Activated CD4-positive, alpha-beta T cell treated with anti-CD3 and anti-CD28 coated beads for 36 hours (primary cell): ENCODE measurements at regions not wholly inside any gene's neighbourhood (a gene's known extent, or its start where the extent isn't known, plus 50 kb on each side); places are given as distances from the start of the nearest gene placed in this dataset.

Experiments used
- ATAC-seq: fragments of 200-7000 bp; cut with Tn5 transposase; one replicate; pipeline ENCODE4 v1.10.0; 2021; ENCODE audit warnings: mild to moderate bottlenecking, moderate library complexity
- CTCF ChIA-PET: fragments of 350-600 bp; sonication (Branson Sonifier 250); formaldehyde crosslinking; loops from one replicate; lab custom pipeline; 2021; ENCODE audit warnings: antibody characterized with exemption; lab: Charles Lee
- POLR2A ChIA-PET: fragments of 350-600 bp; sonication (Branson Sonifier 250); formaldehyde crosslinking; loops from one replicate; lab custom pipeline; 2021; ENCODE audit warnings: antibody characterized with exemption, inconsistent platforms; lab: Charles Lee
- DNase-seq: peaks from one replicate; pipeline ENCODE4 v3.0.0-alpha.2; 2020
- H3K27ac Mint-ChIP-seq: one replicate; pipeline ENCODE4 v1.8.0; 2021; ENCODE audit warnings: mixed read lengths
- H3K27me3 Mint-ChIP-seq: one replicate; pipeline ENCODE4 v1.8.0; 2021; ENCODE audit warnings: mixed read lengths
- H3K36me3 Mint-ChIP-seq: one replicate; pipeline ENCODE4 v1.8.0; 2021; ENCODE audit warnings: low read depth, mixed read lengths
- H3K4me1 Mint-ChIP-seq: one replicate; pipeline ENCODE4 v1.8.0; 2021; ENCODE audit warnings: mixed read lengths
- H3K4me3 Mint-ChIP-seq: one replicate; pipeline ENCODE4 v1.8.0; 2021; ENCODE audit warnings: mild to moderate bottlenecking, moderate library complexity, mixed read lengths
- H3K9me3 Mint-ChIP-seq: one replicate; pipeline ENCODE4 v1.8.0; 2021; ENCODE audit warnings: low read depth, mixed read lengths
- intact Hi-C, 2 experiments: fragments of 100-400 bp; cut with DNase I in 1 of 2; cut with micrococcal nuclease in 1 of 2; formaldehyde crosslinking; loops; one replicate each; pipeline versions ENCODE4 v1.14.2 to v1.15.1; 2022 to 2024; cut with DNase I, micrococcal nuclease

- H3K27me3 Mint-ChIP-seq: no peaks in the 10 kb centered on the region
- no peak for ATAC-seq
- ChIA-PET CTCF (no interaction called here), POLR2A (no interaction called here)
- intact Hi-C loops: no loop called here
- no peaks in the 10 kb centered on the region for H3K9me3 Mint-ChIP-seq
- H3K4me3 Mint-ChIP-seq: no peak overlapping the region
- H3K27ac Mint-ChIP-seq: no peak overlapping the region
- H3K4me1 Mint-ChIP-seq: no peaks in the 10 kb centered on the region
- no peaks in the 10 kb centered on the region for H3K36me3 Mint-ChIP-seq
- no peak for DNase-seq
Observed at GRCh38 chr4:126264839-126265238, 950.1 kb downstream of the FAT4 start.

GRCh38 chr4:126265888-126266287 lies 951.1 kb downstream of the FAT4 start:
- Mint-ChIP-seq H3K36me3 (no peaks in the 10 kb centered on the region), H3K4me1 (no peaks in the 10 kb centered on the region), H3K4me3 (no peak overlapping the region), H3K9me3 (peaks cover 3% of the 10 kb centered on the region), H3K27ac (no peak overlapping the region), H3K27me3 (no peaks in the 10 kb centered on the region)
- intact Hi-C loops: no loop called here
- CTCF ChIA-PET: no interaction called here
- DNase-seq (no peak), ATAC-seq (no peak)
- POLR2A ChIA-PET: no interaction called here

DNA sequence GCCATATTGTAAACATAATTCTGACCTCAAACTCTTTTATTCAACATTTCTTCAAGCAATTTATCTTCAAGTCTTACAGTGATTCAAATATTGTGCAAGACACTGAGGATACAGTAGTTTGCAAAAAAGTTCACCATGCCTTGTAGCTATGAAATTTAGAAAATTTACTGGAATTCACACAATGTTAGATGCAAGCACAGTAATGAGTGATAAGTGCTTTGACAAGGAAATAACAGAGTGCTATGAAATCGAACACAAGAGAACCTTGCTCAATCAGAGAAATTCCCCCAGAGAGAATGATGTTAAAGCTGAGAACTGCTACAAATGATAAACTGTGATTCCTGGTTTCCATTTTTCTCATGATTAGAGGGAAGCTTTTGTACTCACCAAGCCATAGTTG lies 952.9 kb downstream of the FAT4 start:
- H3K27ac Mint-ChIP-seq: no peak overlapping the region
- no peak for DNase-seq
- no peak overlapping the region for H3K4me3 Mint-ChIP-seq
- CTCF ChIA-PET: no interaction called here
- H3K9me3 Mint-ChIP-seq: peaks cover 5% of the 10 kb centered on the region
- H3K36me3 Mint-ChIP-seq: no peaks in the 10 kb centered on the region
- POLR2A ChIA-PET: no interaction called here
- H3K4me1 Mint-ChIP-seq: no peaks in the 10 kb centered on the region
- no peak for ATAC-seq
- no peaks in the 10 kb centered on the region for H3K27me3 Mint-ChIP-seq
- intact Hi-C loops: no loop called here

DNA sequence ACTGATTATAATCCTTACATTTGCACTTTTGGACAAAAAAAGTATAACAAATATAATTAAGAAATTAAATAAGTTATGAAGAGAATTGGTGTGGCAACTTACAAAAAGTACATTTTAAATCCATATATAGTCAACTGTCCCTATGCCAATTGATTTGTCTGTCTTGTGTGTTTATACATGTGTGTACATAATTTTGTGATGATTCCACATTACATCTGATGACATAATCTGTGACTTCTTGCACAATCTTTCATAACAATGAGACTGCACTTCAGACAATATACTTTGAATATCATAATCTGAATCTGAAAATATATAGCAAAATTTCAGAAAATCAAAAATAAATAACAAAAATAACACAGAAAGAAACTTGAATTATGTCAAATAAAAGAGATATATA lies 953.4 kb downstream of the FAT4 start:
- Mint-ChIP-seq H3K36me3 (no peaks in the 10 kb centered on the region), H3K9me3 (peaks cover 5% of the 10 kb centered on the region), H3K27me3 (no peaks in the 10 kb centered on the region), H3K4me3 (no peak overlapping the region), H3K4me1 (no peaks in the 10 kb centered on the region), H3K27ac (no peak overlapping the region)
- no peak for DNase-seq
- ChIA-PET POLR2A (no interaction called here), CTCF (no interaction called here)
- ATAC-seq: no peak
- intact Hi-C loops: no loop called here

DNA sequence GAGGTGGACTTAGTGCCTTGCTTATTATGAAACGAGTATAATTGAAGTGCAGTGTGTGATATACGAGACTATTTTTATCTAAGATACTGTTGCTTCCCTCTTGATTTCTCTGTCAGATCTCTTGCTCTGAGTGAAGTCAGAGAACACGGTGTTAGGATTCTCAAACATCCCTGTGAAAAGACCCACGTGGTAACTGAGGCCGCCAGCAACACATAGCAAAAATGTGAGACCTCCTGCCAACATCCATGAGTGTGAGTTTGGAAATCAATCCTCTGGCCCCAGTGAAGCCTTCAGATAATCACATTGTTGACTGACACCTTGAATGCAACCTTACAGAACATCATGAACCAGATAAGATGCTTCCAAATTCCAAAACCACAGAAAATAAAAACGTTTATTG lies 954.4 kb downstream of the FAT4 start:
- Mint-ChIP-seq H3K4me3 (no peak overlapping the region), H3K9me3 (peaks cover 5% of the 10 kb centered on the region), H3K27me3 (no peaks in the 10 kb centered on the region), H3K36me3 (no peaks in the 10 kb centered on the region), H3K27ac (no peak overlapping the region), H3K4me1 (no peaks in the 10 kb centered on the region)
- ChIA-PET POLR2A (no interaction called here), CTCF (no interaction called here)
- ATAC-seq (no peak), DNase-seq (no peak)
- intact Hi-C loops: no loop called here

DNA sequence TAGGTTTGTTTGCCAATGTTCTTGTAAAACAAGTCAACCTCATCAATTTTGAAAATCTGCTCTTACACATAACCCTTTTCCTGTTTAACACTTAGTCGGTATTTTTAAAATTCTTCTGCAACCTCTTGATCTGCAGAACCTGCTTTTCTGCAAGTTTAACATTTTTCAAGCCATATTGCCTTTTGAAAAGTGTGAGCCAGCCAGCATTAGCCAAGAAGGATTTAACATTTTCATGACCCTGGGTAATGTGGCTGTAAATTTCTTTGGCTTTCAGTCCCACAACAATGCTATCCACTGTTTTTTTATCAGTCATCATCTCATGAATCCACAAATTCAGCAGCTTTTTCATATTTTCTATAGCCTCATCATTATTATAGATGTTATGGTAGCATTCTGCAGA lies 956.5 kb downstream of the FAT4 start:
- H3K36me3 Mint-ChIP-seq: no peaks in the 10 kb centered on the region
- ChIA-PET CTCF (no interaction called here), POLR2A (no interaction called here)
- H3K4me3 Mint-ChIP-seq: no peak overlapping the region
- H3K27ac Mint-ChIP-seq: no peak overlapping the region
- intact Hi-C loops: no loop called here
- no peak for DNase-seq
- peaks cover 10% of the 10 kb centered on the region for H3K9me3 Mint-ChIP-seq
- no peaks in the 10 kb centered on the region for H3K4me1 Mint-ChIP-seq
- no peaks in the 10 kb centered on the region for H3K27me3 Mint-ChIP-seq
- ATAC-seq: no peak

DNA sequence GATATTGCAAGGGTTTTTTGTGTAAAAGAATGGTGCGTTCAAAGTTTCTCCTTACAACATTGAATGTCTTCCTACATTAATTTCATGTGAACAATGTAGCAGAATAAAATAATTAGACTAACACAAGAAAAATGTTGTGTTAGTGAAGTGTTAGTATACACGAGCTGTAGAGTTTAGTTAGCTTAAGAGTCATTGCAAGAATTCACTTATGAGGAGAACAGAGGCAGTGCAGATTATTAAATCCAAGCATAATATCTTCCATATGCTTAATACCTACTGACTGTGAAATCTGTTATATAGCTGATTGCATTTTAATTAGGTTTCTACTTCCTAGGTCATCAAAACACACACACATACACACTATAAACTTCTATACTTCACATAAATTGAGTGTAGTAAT lies 959.0 kb downstream of the FAT4 start:
- ATAC-seq (no peak), DNase-seq (no peak)
- CTCF ChIA-PET: no interaction called here
- POLR2A ChIA-PET: no interaction called here
- Mint-ChIP-seq H3K4me3 (no peak overlapping the region), H3K4me1 (no peaks in the 10 kb centered on the region), H3K27me3 (no peaks in the 10 kb centered on the region), H3K27ac (no peak overlapping the region), H3K36me3 (no peaks in the 10 kb centered on the region), H3K9me3 (peaks cover 10% of the 10 kb centered on the region)
- intact Hi-C loops: no loop called here

DNA sequence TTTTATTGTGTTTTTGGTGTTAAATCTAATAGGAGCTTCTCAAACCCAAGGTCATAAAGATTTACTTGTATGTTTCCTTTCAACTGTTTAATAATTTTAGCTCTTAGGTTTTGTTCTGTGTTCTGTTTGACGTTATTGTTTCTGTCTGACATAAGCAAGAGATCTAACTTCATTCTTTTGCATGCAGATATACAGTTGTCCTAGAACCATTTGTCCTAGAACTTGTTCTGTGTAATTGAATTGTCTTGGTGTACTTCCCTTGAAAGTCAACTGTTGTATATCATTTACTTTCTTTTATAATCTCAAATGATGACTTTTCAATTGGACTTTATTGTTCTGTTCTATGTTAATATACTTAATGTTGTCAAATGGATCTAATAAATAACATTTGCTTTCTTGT lies 977.1 kb downstream of the FAT4 start:
- no peak overlapping the region for H3K27ac Mint-ChIP-seq
- H3K9me3 Mint-ChIP-seq: peaks cover 6% of the 10 kb centered on the region
- H3K36me3 Mint-ChIP-seq: no peaks in the 10 kb centered on the region
- DNase-seq (no peak), ATAC-seq (no peak)
- no peaks in the 10 kb centered on the region for H3K4me1 Mint-ChIP-seq
- intact Hi-C loops: no loop called here
- CTCF ChIA-PET: no interaction called here
- H3K4me3 Mint-ChIP-seq: no peak overlapping the region
- POLR2A ChIA-PET: no interaction called here
- no peaks in the 10 kb centered on the region for H3K27me3 Mint-ChIP-seq

GRCh38 chr4:126298271-126298670 lies 983.5 kb downstream of the FAT4 start:
- DNase-seq (no peak), ATAC-seq (no peak)
- H3K4me1 Mint-ChIP-seq: no peaks in the 10 kb centered on the region
- peaks cover 16% of the 10 kb centered on the region for H3K9me3 Mint-ChIP-seq
- POLR2A ChIA-PET: no interaction called here
- H3K27me3 Mint-ChIP-seq: no peaks in the 10 kb centered on the region
- intact Hi-C loops: no loop called here
- H3K4me3 Mint-ChIP-seq: no peak overlapping the region
- no peaks in the 10 kb centered on the region for H3K36me3 Mint-ChIP-seq
- CTCF ChIA-PET: no interaction called here
- H3K27ac Mint-ChIP-seq: no peak overlapping the region

DNA sequence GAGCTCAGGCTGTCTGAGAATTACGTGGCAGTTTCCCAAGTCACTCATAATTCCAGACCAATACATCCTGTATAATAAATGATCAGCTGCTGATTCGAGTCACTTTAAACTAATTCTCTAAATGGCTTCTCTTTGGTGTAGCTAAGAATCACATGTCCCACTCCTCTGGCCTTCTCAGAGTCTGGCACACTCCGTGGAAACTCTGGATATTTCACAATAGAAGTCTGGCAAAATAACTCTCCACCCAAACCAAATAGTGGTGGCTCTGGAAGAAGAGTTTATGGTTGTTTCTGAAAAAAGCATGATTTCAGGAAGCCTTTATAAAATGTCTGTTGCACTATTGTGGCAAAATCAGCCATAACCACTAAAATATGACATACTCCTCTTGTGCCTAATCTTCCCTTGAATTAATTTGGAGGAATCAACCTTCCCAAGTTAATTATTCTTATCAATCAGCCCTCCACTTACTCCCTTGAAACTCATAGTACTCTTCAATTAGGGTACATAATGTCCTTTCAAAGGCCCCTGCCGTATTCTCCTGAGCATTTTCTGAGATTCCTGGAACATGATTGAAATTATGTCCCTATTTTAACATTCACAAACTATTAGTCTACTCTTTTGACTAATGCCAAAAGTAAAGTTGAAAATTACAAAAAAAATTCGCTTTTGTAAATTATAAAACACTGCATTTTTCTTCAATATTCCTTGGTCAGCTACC lies 991.6 kb downstream of the FAT4 start:
- intact Hi-C loops: no loop called here
- H3K36me3 Mint-ChIP-seq: no peaks in the 10 kb centered on the region
- ChIA-PET POLR2A (no interaction called here), CTCF (no interaction called here)
- no peaks in the 10 kb centered on the region for H3K27me3 Mint-ChIP-seq
- H3K27ac Mint-ChIP-seq: no peak overlapping the region
- peaks cover 8% of the 10 kb centered on the region for H3K9me3 Mint-ChIP-seq
- no peak for ATAC-seq
- DNase-seq: no peak
- H3K4me3 Mint-ChIP-seq: no peak overlapping the region
- H3K4me1 Mint-ChIP-seq: no peaks in the 10 kb centered on the region

DNA sequence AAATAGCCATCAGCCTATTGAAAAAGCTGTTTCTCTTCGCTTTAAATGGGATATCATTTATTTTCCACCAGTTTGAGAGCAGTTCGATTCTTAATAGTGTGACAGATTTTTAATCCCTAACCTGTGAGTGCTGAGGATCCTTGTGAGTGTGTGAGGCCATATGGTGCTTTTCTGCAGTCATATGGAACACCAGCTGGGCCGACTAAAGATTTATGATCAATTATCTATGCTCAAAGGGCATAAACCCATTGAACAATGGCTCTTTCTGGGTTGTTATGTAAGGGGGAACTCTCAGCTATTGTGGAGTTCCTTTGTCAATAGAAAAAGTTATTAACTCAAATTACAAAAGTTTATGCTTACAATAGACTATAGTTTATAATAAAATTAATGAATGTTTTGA lies 1003.6 kb downstream of the FAT4 start:
- ChIA-PET CTCF (no interaction called here), POLR2A (no interaction called here)
- intact Hi-C loops: no loop called here

DNA sequence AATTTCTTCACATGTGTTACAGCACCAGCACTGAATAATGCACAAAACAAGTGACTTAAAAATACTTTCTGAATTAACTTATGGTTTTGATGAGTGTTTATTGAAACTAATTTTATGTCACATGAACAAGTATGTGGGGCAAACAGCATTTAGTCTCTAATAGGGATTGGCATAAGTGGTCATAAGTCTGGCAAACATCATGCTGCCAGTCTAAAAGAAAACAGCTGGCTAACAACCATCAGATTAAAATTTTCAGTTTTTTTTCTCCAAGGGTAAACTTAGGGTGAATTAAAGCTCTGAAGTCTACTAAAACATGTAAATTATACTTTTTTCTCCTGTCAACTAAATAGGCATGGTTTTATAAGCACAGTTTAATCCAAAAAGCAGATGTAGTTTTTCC lies 1014.2 kb downstream of the FAT4 start:
- no peaks in the 10 kb centered on the region for H3K27me3 Mint-ChIP-seq
- DNase-seq (no peak), ATAC-seq (no peak)
- peaks cover 11% of the 10 kb centered on the region for H3K9me3 Mint-ChIP-seq
- no peak overlapping the region for H3K27ac Mint-ChIP-seq
- H3K4me1 Mint-ChIP-seq: no peaks in the 10 kb centered on the region
- H3K4me3 Mint-ChIP-seq: no peak overlapping the region
- ChIA-PET POLR2A (no interaction called here), CTCF (no interaction called here)
- no peaks in the 10 kb centered on the region for H3K36me3 Mint-ChIP-seq
- intact Hi-C loops: no loop called here

More for the DNA sequence above, 1003.6 kb downstream of the FAT4 start:
- no peak overlapping the region for H3K4me3 Mint-ChIP-seq
- H3K27me3 Mint-ChIP-seq: no peaks in the 10 kb centered on the region
- DNase-seq (no peak), ATAC-seq (no peak)
- H3K9me3 Mint-ChIP-seq: no peaks in the 10 kb centered on the region
- H3K27ac Mint-ChIP-seq: no peak overlapping the region
- H3K36me3 Mint-ChIP-seq: no peaks in the 10 kb centered on the region
- no peaks in the 10 kb centered on the region for H3K4me1 Mint-ChIP-seq

DNA sequence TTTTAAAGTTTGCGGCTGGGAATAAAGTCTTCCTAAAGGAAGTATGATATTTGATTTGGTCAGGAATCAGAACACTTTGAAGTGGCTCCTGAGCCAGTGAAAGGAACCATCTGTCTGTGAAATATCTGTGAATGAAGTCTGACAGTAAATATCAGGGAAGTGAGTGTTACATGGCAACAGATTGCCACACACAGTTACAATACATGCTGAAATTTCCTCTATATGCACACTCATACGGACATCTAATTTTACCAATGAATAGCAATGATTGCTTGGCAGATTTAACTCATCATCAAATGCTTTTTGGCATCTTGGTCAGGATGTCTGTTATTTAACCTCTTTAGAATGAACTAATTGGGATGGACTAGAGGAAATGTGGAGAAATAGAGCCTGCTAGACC lies 1023.8 kb downstream of the FAT4 start:
- no peaks in the 10 kb centered on the region for H3K36me3 Mint-ChIP-seq
- no peaks in the 10 kb centered on the region for H3K27me3 Mint-ChIP-seq
- POLR2A ChIA-PET: no interaction called here
- no peak for DNase-seq
- H3K4me3 Mint-ChIP-seq: no peak overlapping the region
- H3K9me3 Mint-ChIP-seq: no peaks in the 10 kb centered on the region
- H3K27ac Mint-ChIP-seq: no peak overlapping the region
- no peak for ATAC-seq
- intact Hi-C loops: no loop called here
- no peaks in the 10 kb centered on the region for H3K4me1 Mint-ChIP-seq
- CTCF ChIA-PET: no interaction called here
